Kidney glomerular epithelial cell (primary cell): ENCODE measurements at regions not wholly inside any gene's neighbourhood (a gene's known extent, or its start where the extent isn't known, plus 50 kb on each side); places are given as distances from the start of the nearest gene placed in this dataset.
"Not testable (repeated sequence)": the region's sequence is repeated elsewhere in the genome, so short reads cannot be mapped to it uniquely, and the experiment has no call there.

Source experiments
- DNase-seq: peaks from one replicate; lab custom pipeline; 2025; lab: John Stamatoyannopoulos, UW

DNA sequence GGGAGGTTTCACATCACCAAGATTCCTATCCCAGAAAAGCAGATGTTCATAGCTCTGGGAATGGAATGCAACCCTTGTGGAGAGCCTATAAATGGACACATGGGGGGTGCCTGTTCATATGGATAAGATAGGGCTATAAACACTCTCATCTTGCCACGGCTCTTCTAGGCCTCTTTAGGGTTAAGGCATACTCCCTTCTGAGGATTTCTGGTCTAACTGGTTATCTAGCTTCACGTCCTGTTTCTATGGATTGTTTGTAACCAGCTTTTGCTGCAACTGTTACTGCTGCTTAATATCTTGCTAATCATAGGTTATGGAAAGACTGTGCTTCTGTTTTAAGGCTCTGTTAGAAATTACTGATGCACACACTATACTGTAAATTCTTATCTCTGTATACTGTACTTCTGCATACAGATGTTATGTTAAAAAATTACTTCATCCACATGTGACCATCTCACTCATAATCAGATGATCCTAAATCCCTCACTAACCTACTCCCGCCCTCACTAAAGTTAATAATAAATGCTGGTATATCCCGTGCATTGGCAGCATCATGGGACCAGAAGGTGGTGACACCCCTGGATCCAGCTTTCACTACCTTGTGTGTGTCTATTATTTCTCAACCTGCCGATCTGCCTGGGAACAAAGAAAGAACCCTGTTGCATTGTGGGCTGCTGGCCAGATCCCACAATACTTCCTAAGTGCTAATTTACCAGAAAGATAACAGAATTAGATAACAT is 68.7 kb downstream of the PRKAB2 start:
- not testable (repeated sequence) for DNase-seq

DNA sequence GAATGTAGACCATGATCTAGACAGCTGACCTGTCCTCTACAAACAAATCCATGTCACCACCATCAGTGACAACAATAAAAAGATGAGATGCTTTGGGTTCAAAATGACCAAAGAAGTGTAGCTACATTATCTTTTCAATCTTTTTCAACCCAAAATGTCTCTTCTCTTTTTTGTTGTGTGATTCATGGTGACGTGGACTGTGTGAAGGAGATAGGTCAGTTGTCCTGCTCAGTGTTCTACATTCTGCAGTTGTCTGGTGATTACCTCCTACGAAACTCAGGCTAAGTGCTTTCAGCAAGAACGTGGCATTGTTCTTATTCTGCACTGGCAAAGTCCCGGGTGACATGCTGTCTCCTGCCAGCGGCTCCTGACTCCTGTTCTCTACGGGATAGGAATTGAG is 73.1 kb downstream of the PRKAB2 start:
- no peak for DNase-seq

DNA sequence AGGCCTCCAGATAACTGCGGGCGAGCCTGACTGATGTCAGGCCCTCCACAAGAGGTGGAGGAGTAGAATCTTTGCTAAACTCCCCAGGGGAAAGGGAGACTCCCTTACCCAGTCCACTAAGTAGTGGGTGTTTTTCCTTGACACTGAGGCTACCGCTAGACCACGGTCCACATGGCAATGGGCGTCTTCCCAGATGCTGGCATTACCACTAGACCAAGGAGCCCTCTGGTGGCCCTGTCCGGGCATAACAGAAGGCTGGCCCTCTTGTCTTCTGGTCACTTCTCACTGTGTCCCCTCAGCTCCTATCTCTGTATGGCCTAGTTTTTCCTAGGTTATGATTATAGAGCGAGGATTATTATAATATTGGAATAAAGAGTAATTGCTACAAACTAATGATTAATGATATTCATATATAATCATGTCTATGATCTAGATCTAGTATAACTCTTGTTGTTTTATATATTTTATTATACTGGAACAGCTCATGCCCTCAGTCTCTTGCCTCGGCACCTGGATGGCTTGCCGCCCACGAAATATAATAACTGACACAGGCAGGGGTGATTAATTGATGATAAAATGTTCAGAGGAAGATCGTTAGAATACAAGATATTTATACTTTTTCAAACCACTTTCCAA is 73.8 kb downstream of the PRKAB2 start:
- DNase-seq: not testable (repeated sequence)

DNA sequence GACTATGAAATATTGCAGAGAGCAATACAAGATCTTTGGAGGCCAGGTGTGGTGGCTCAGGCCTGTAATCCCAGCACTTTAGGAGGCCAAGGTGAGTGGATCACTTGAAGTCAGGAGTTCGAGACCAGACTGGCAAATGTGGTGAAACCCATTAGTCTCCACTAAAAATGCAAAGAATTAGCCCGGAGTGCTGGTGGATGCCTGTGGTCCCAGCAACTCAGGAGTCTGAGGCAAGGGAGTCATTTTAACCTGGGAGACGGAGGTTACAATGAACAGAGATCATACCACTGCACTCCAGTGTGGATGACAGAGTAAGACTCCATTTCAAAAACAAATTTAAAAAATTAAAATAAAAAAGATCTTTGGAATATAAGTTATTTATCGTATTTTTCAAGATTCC is 76.6 kb downstream of the PRKAB2 start:
- no peak for DNase-seq

DNA sequence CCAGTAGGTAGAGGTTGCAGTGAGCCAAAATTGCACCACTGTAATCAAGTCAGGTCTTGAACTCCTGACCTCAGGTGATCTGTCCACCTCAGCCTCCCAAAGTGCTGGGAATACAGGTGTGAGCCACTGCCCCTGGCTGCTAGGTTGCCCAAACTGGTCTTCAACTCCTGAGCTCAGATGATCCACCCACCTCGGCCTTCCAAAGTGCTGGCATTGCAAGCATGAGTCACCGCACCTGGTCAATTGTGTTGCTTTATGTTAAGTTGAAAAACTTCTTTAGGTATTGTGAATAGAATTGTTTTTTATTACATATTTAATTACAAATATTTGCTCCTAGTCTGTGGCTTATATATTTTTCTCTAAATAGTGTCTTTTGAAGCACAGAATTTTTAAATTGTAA is 80.5 kb downstream of the PRKAB2 start:
- DNase-seq: no peak

DNA sequence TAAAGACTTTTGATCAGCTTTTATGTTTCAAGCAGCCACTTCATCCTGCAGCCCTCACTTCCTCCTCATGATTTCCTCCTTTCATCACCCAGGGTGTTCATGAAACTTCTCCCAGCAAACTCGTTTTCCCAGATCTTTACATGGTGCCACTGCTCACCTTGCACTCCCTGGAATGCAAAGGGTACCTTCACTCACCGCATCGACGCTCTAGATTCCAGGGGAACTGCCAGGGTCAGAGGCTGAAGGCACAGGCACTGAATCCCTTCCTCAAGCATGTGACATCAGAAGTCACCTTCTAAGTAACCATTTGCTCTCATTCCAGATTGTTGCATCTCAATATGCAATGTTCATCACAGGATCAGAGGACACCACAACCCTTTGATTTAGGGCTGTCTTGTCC is 82.8 kb downstream of the PRKAB2 start:
- no peak for DNase-seq

DNA sequence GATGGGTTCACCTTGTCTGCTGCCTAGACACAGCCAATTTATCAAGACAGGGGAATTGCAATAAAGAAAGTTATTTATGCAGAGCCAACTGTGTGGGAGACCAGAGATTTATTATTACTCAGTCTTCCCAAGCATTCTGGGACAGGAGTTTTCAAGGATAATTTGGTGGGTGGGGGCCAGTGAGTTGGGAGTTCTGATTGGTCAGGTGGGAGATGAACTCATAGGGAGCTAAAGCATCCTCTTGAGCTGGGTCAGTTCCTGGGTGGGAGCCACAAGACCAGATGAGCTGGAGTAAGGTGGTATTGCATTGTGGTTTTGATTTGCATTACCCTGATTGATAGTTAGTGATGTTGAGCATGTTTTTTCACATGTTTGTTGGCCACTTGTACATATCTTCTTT is 86.1 kb downstream of the PRKAB2 start:
- DNase-seq: no peak

DNA sequence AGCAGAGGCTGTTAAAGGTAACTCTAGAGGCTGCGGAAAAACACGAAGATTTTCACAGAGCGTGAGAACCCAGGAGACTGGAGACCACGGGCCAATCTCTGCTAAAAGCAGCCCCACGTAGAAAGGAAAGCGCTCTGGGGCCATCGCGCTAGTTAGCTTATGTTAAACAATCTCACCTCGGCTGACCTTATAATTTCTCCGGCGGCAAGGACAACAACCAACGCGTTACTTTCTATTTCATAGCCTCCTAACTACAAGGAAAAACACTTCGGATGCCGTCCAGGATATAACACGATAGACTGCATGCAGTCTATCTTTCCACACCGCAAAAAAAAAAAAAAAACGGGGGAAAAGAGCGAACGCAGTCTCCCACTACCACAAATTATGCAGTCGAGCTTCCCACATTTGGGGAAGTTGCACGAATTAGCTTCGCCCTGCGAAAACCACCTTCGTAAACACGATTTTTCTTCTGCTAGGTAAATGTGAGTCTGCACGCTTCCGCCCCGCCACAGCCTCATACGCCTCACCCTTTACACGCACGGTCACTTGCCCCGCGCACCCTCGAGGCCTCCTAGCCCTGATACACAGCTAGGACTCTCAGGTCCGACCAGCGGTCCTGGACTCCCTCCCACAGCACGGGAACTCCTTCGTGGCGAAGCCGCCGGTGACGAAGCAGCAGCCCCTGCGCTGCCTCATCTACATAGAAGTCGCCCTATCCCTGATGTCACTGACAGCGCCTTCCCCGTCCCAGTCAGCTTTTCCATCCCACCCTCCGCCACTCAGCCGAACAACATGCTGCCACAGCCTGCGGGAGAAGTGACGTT is 87.8 kb downstream of the PRKAB2 start:
- peak; percentile 73 for DNase-seq

DNA sequence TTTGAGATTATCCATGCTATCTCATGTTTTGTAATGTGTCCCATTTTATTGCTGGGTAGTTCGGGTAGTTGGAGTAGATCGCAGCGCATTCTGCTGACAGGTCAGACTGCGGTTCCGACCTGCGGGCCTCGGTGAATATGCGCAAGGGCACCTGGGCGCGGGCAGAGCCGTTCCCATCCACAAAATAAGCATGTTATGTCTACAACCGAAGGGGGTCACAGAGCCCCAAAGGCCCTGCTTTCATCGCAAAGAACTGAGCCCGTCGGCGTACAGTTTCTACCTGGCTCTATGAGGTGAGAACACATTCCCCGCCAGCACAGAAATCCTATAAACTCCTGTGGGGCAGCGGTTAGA is 88.4 kb downstream of the PRKAB2 start:
- DNase-seq: no peak

DNA sequence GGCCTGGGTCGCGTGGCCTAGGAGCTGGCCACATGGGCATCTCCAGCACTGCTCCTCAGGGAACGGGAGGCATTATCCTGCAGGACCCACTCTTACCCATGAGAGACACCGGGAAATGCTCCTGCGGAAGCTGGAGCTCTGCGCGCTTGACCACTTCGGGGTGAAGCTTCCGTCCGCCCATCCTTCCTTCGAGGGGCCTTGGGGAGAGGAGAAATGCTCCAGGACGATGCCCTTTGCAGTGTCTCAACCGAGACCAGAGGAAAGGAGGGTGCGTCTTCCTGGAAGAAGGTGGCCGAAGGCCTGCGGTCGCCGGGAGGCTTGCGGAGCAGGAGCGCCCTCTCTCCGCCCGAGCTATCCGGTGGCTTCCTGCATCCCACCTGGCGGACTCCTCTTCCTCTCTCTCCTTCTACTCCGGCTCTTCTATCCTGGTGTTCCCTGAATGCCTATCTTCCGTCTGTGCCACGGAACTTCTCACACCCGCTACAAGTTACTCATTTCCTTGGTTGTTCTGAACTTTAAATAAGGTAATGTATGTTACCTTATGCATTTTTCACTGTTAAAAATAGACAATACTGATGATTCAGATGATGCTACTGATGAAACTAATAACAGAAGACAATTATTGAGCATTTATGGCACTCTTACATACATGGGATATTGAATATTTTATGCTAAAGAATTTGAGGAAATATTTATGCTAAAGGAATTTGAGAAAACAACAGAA is 91.4 kb downstream of the PRKAB2 start:
- DNase-seq: no peak

DNA sequence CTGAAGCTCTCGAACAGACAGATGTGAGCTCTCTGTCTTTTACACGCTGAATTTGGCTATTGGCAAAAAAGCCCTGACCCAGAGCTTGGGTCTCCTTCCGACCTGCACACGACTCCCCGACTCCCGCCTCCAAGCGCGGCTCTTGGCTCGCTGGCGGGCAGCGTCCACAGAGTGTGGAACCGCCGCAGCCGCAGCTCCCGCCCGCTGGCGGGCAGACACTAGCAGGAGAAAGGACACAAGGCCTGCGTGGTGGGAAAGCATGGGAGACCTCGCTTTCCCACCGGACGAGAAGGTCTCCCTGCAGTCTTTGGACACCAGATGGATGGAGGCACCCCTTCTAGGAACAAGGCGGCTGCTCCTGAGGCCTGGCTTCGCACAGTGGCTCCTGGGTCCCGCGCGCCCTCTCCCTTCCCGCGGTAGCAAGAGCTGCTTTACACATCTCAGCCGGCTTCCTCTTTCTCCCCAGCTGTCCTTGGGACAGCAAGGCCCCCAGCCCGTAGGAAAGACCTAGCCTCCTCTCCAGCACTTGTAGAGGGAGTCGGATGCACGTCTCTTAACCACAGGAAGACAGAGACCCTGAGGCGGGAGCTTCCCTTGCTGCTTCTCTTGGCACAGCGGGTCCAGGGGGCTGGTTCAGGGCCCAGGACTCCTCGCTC is 92.1 kb downstream of the PRKAB2 start:
- no peak for DNase-seq

DNA sequence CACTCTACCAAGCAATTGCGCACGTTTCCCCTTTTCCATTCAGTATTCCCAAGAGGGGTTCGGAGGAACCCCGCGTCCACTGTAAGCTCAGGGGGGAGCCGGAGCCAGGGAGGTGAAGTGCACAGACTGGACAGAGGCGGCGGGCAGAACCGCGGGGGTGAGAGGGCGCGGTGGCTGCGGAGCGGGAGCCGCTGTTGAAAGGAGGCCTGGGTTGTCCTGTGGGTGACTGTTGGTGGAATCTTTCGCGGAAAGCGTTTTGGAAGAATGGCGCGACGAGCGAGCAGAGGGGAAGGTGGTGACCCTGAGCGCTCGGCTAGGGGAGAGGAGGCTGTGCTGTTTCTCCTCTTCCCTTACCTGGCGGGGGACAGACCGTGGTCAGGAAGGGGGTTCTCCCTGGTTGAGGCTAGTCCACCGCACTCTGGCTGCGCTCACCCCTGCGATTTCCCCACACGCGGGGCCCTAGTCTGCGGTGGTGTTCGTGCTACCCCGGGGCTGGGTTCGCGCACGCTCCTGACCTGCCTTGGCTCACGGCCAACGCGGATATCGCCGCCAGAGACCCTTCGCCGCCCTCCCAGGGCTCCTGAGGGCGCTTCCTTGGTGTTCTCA is 92.8 kb downstream of the PRKAB2 start:
- DNase-seq: no peak

DNA sequence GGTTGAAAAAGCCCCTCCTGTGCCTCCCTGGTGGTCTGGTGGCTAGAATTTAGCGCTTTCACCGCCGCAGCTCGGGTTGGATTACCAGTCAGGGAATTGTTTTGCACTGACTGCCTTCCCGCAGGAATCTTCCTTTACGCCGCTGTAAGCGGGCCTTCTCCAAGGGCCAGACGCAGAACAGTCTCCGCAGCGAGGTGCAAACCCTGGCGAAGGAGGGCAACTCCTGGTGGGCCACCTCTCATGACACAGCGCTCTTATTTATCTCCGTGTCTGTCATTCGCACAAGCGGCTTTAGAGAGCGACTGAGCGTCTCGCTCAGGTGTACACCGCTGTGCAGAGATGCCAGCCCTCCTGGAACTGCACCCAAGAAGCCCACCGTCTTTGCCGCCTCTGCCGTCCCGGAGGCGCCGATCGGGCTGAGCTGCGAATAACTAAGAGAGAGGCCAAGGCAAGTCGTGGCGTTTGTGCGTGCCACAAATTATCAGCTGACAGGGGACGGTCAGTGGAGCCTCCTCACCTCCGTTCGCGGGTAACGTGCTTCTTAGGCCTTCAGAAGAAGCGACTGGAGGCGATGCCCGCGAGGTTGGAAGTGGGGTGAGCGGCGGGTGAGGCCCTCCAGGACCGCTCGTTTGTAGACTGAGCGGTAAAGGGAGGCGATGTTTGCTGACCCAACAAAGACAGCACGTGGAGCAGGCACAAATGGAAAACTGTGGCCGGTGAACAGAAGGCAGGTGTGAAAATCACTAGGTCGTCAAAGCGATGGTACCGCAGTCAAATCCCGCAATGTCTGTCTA is 93.5 kb downstream of the PRKAB2 start:
- DNase-seq: no peak

DNA sequence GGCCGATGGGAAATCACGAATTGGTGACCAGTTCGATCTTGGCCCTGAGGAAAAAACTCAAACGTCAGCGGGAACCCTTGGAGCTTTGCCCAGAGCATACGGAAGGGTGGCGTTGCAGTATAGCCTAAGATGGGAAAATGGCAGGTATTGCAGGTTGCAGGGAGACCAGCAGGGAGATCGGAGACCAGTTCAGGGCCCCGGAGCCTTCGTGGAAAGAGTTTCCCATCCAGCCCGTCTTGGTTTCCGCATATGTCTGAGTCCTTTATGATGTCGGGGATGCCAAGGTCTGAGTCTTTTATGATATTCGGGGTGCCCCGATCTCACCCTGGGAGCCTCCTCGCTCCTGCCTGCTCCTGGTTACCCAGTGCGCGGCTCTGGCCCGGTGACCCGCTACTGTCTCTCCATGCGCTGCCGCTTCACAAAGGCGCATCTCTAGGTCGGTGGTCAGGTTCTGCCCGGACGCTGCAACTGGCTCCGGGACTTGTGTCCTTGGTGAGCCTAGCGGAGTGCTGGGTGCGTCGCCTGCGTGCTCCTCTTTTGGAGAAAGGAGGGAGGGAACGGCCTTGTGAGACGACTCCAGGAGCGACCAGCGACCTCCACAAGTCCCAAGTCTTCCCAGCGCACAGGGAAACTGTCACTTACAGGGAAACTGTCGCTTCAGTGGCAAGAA is 94.2 kb downstream of the PRKAB2 start:
- no peak for DNase-seq

DNA sequence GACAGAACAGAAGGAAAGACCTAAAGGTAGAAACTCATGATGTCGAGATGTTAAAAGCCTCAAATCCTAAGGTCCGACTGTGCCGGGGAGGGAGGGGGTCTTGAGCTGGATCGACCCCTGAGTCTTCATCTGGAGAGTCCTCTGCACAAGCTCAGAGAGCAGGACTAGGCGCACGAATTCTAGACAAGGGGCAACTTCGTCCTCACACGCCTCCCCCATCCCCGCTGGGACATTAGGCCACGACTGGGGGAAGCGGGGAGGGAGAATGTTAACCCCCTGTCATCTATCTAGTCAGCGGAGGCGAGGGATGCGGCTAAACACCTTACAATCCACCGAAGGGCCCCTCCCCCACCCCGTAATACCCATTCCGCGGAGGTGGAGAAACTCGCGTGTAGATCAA is 94.7 kb downstream of the PRKAB2 start:
- no peak for DNase-seq

DNA sequence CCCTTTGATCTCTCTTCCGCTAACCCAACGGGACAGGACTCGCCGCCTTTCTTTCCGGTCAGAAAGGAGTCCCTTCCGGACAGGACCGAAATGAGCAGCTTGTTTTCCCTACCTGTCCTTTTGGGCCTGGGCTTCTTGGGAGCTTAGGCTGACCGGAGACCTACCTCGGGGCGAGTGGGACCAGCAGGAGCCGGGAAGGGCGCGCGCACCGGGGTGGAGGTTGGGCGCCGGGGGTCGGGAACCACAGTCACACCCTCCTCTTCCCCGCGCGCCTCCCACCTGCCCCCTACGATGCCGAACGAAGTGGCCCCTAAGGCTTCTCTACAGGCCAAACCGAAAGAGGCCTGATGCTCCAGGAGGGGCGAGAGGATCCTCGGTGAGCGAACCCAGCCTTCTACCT is 95.2 kb downstream of the PRKAB2 start:
- no peak for DNase-seq

DNA sequence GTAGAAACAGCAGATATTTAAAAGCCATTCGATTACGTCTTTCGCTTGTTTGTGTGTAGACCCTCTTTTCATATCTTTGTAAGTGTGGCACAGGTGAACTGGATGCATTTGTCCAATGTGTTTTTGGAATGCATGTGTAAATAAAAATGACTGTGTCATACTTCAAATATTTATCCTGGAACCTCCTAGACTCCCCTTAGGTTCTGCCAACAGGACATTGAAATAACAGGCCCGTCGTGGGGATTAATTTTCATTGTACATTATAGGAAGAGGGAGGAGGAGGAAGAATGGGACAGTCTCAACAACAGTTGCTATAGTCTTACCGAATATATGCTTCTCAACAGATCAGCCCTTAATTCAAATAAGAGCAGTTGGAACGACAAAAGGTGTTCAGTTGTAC is 95.8 kb downstream of the PRKAB2 start:
- DNase-seq: no peak

DNA sequence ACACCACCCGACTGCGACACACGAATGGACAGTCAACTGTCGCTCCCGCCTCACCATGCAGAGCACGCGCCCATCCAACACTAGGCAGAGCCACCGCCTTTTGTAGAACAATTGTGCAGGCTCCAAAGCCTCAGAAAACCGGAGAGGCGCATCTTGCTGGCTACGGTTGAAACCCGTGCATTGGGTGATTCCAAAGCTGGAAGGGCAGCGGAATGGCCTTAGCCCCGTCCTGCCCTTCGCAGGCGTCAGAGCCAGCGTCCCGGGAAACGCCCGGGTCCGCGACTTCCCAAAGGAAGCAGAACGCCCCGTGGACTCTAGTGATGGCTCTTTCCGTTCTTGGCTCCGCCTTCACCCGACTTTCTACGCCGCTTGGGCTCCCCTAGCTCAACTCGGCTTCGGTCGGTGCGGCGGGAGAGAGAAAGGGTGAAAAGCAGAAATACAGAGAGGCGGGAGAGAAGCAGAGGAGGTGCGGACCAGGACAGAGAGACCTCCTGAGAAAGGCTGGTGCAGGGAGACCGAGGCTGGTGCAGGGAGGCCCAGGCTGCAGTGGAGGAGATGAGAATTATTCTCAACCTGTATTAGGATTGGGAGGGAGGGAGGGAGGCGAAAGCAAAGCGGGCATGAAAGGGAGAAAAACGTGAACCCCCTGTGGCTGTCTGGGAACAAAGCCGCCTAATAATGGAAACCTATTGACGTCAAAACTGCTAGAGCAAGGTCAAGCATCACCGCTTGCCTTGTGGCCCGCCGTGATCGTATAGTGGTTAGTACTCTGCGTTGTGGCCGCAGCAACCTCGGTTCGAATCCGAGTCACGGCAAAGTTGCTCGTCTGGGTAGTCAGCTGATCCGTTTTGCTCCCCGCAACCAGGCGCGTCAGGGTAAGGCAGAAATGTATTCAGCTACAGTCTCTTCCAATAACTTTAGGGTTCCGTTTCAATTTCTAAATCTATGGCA is 99.5 kb downstream of the PRKAB2 start:
- no peak for DNase-seq

DNA sequence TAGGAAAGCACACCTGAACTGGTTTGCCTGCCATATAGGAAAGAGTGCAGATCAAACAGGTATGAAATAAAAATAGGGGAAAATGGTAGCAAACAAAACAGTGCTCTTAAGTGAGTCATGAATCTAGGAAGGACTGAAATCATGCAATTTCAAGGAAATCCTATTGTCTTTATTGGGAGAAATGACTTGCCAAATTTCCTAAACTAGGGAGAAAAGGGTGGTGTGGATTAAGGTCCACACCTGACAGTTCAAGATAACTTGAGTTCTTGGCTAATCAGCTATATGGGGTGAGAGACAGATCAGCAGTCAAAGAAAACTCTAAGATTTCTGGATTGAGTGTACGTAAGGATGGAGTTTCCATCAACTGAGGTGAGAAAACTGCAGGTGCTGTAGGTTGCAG is 101.1 kb downstream of the PRKAB2 start:
- no peak for DNase-seq
